Endothelial cell of umbilical vein (primary cell): ENCODE measurements at regions not wholly inside any gene's neighbourhood (a gene's known extent, or its start where the extent isn't known, plus 50 kb on each side); places are given as distances from the start of the nearest gene placed in this dataset.

Source experiments
- CTCF ChIP-seq, 2 donors: IDR thresholded peaks; 1 replicate in 1 of 2; 2 replicates in 1 of 2; pipeline ENCODE4 v1.5.1; 2011; ENCODE audit warnings: low read length in 2 of 2, mild to moderate bottlenecking in 2 of 2, moderate library complexity in 2 of 2, control low read depth in 1 of 2, inconsistent platforms in 1 of 2, low read depth in 1 of 2; ENCODE audit not compliant: insufficient read depth in 1 of 2; ENCODE audit errors: extremely low read depth in 1 of 2
- POLR2A ChIP-seq: IDR thresholded peaks from 2 replicates; pipeline ENCODE4 v1.6.1; 2012; ENCODE audit warnings: low read depth, mild to moderate bottlenecking, control low read depth, low read length

GRCh38 chrY:16835206-16835605, 1044.8 kb downstream of the CDY2B start:
- TF ChIP-seq POLR2A (no peak), CTCF (IDR thresholded peaks at IDR 0.05; ENCODE audit: extremely low read depth in 1 of 2, insufficient read depth in 1 of 2, low read depth in 1 of 2, low read length in 2 of 2) (no peak)
